Progenitor cell of endocrine pancreas (in vitro differentiated cells): ENCODE measurements at regions not wholly inside any gene's neighbourhood (a gene's known extent, or its start where the extent isn't known, plus 50 kb on each side); places are given as distances from the start of the nearest gene placed in this dataset.

Experiments
- DNase-seq: peaks from one replicate; pipeline ENCODE4 v3.0.0; 2021; ENCODE audit warnings: low spot score; ENCODE audit not compliant: unreplicated experiment
- H3K27ac Mint-ChIP-seq: 2 replicates; pipeline ENCODE4 v1.8.0; 2021; ENCODE audit warnings: mild to moderate bottlenecking, moderate library complexity, mixed read lengths
- H3K27me3 Mint-ChIP-seq: 2 replicates; pipeline ENCODE4 v1.8.0; 2021; ENCODE audit warnings: mixed read lengths
- H3K36me3 Mint-ChIP-seq: 2 replicates; pipeline ENCODE4 v1.8.0; 2022; ENCODE audit warnings: mixed read lengths; ENCODE audit not compliant: insufficient read depth
- H3K4me1 Mint-ChIP-seq: 2 replicates; pipeline ENCODE4 v1.8.0; 2021; ENCODE audit warnings: low read depth, mixed read lengths
- H3K4me3 Mint-ChIP-seq: 2 replicates; pipeline ENCODE4 v1.8.0; 2021; ENCODE audit warnings: low read depth, mild to moderate bottlenecking, moderate library complexity, mixed read lengths
- H3K9me3 Mint-ChIP-seq: 2 replicates; pipeline ENCODE4 v1.8.0; 2021; ENCODE audit warnings: low read depth, mixed read lengths
- CTCF ChIP-seq: fragments of 200-600 bp; sonication (generic); IDR thresholded peaks from one replicate; pipeline ENCODE4 v1.5.0; 2021; ENCODE audit warnings: antibody characterized with exemption, mild to moderate bottlenecking; ENCODE audit not compliant: unreplicated experiment

- no peaks in the 10 kb centered on the region for H3K9me3 Mint-ChIP-seq
- DNase-seq = no peak
- H3K27me3 Mint-ChIP-seq = no peaks in the 10 kb centered on the region
- H3K4me3 Mint-ChIP-seq = no peak overlapping the region
- H3K4me1 Mint-ChIP-seq = no peaks in the 10 kb centered on the region
- no peaks in the 10 kb centered on the region for H3K36me3 Mint-ChIP-seq
- no peak for TF ChIP-seq CTCF
- H3K27ac Mint-ChIP-seq = no peak overlapping the region
Measured at GRCh38 chr6:63430985-63431519, 111.3 kb upstream of the LGSN start.

GRCh38 chr6:63434943-63435342 is 115.2 kb upstream of the LGSN start:
- no peak overlapping the region for H3K27ac Mint-ChIP-seq
- no peaks in the 10 kb centered on the region for H3K27me3 Mint-ChIP-seq
- no peaks in the 10 kb centered on the region for H3K4me1 Mint-ChIP-seq
- no peak for DNase-seq
- TF ChIP-seq CTCF = no peak
- H3K4me3 Mint-ChIP-seq = no peak overlapping the region
- peaks cover 3% of the 10 kb centered on the region for H3K9me3 Mint-ChIP-seq
- H3K36me3 Mint-ChIP-seq = peaks cover 2% of the 10 kb centered on the region

GRCh38 chr6:63436356-63436755 is 116.6 kb upstream of the LGSN start:
- H3K4me1 Mint-ChIP-seq = peaks cover 3% of the 10 kb centered on the region
- no peak overlapping the region for H3K27ac Mint-ChIP-seq
- peaks cover 2% of the 10 kb centered on the region for H3K36me3 Mint-ChIP-seq
- no peak for TF ChIP-seq CTCF
- no peak overlapping the region for H3K4me3 Mint-ChIP-seq
- DNase-seq = no peak
- no peaks in the 10 kb centered on the region for H3K27me3 Mint-ChIP-seq
- peaks cover 3% of the 10 kb centered on the region for H3K9me3 Mint-ChIP-seq

GRCh38 chr6:63437058-63437457 is 117.3 kb upstream of the LGSN start:
- no peak for TF ChIP-seq CTCF
- Mint-ChIP-seq H3K36me3 (peaks cover 2% of the 10 kb centered on the region), H3K27ac (no peak overlapping the region), H3K4me3 (no peak overlapping the region), H3K4me1 (peaks cover 3% of the 10 kb centered on the region), H3K9me3 (peaks cover 3% of the 10 kb centered on the region), H3K27me3 (no peaks in the 10 kb centered on the region)
- DNase-seq = no peak

DNA sequence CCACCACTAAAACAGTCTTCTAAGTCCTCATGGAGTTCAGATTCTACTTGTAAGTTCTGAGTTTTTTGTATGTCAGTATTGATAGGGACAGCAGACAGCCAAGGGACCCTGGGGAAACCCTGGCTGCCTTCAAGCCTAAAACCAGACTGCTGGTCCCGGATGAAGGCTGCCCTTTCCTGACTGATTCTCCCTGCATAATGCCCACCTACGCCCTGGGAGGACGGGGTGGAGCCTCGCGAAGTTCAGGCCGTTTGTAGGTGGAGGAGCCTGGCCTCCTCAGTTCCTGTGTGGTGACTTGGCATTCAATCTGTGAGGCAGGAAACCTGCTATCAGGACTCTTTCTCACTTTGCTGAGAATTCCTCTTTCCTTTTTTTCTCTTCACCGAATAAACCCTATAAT is 120.3 kb upstream of the LGSN start:
- Mint-ChIP-seq H3K27ac (no peak overlapping the region), H3K27me3 (no peaks in the 10 kb centered on the region), H3K9me3 (peaks cover 3% of the 10 kb centered on the region), H3K4me1 (peaks cover 3% of the 10 kb centered on the region), H3K4me3 (no peak overlapping the region), H3K36me3 (peaks cover 2% of the 10 kb centered on the region)
- no peak for DNase-seq
- no peak for TF ChIP-seq CTCF
